Prostate gland (tissue), 2 donors: ENCODE measurements at regions not wholly inside any gene's neighbourhood (a gene's known extent, or its start where the extent isn't known, plus 50 kb on each side); places are given as distances from the start of the nearest gene placed in this dataset.

Experiments
- CTCF ChIP-seq, 4 experiments: fragments of 200-600 bp in 2 of 4; fragments of 450-650 bp in 2 of 4; sonication (generic) in 2 of 4; IDR thresholded peaks; 1 replicate in 3 of 4; 2 replicates in 1 of 4; pipeline ENCODE4 v1.5.1; 2016 to 2019; ENCODE audit warnings: antibody characterized with exemption in 4 of 4, mild to moderate bottlenecking in 2 of 4, moderate library complexity in 2 of 4
- POLR2A ChIP-seq: fragments of 450-650 bp; IDR thresholded peaks from one replicate; pipeline ENCODE4 v1.6.1; 2016; ENCODE audit warnings: antibody characterized with exemption, mild to moderate bottlenecking

- TF ChIP-seq POLR2A = no peak
- no peak for TF ChIP-seq CTCF (IDR thresholded peaks at IDR 0.05)
Measured at GRCh38 chr12:58433959-58434358, 486.3 kb downstream of the LRIG3 start.
